H9 (cell line): ENCODE measurements at regions not wholly inside any gene's neighbourhood (a gene's known extent, or its start where the extent isn't known, plus 50 kb on each side); places are given as distances from the start of the nearest gene placed in this dataset.

Experiments
- DNase-seq: peaks from one replicate; pipeline ENCODE4 v3.0.0-alpha.2; 2017
- H2AFZ ChIP-seq: one replicate; pipeline ENCODE4 v1.6.1; 2013; ENCODE audit warnings: mild to moderate bottlenecking, low read length, control low read depth, moderate library complexity
- H2AK5ac ChIP-seq: 2 replicates; pipeline ENCODE4 v1.6.1; 2013; ENCODE audit warnings: low read length, control low read depth, mixed read lengths; ENCODE audit not compliant: insufficient read length
- H2BK120ac ChIP-seq: one replicate; pipeline ENCODE4 v1.6.1; 2013; ENCODE audit warnings: low read depth, mild to moderate bottlenecking, low read length, control low read depth, inconsistent platforms; ENCODE audit not compliant: poor library complexity, severe bottlenecking
- H2BK12ac ChIP-seq: 2 replicates; pipeline ENCODE4 v1.6.1; 2013; ENCODE audit warnings: low read length, control low read depth, mixed read lengths, low read depth; ENCODE audit not compliant: insufficient read length
- H2BK15ac ChIP-seq: 2 replicates; pipeline ENCODE4 v1.6.1; 2013; ENCODE audit warnings: low read depth, low read length, control low read depth
- H2BK20ac ChIP-seq: one replicate; pipeline ENCODE4 v1.6.1; 2013; ENCODE audit warnings: low read depth, mild to moderate bottlenecking, low read length, control low read depth, inconsistent platforms; ENCODE audit not compliant: poor library complexity, severe bottlenecking
- H2BK5ac ChIP-seq: 2 replicates; pipeline ENCODE4 v1.6.1; 2013; ENCODE audit warnings: low read length, control low read depth, mixed read lengths; ENCODE audit not compliant: insufficient read length
- H3K14ac ChIP-seq: 2 replicates; pipeline ENCODE4 v1.6.1; 2013; ENCODE audit warnings: low read length, control low read depth; ENCODE audit not compliant: insufficient read depth
- H3K18ac ChIP-seq: 2 replicates; pipeline ENCODE4 v1.6.1; 2013; ENCODE audit warnings: low read depth, mild to moderate bottlenecking, mixed read lengths, low read length, control low read depth; ENCODE audit not compliant: insufficient read length
- H3K23ac ChIP-seq: 2 replicates; pipeline ENCODE4 v1.6.1; 2013; ENCODE audit warnings: low read length, control low read depth, mixed read lengths, low read depth; ENCODE audit not compliant: insufficient read length
- H3K23me2 ChIP-seq: 2 replicates; pipeline ENCODE4 v1.6.1; 2013; ENCODE audit warnings: low read depth, mild to moderate bottlenecking, mixed read lengths, low read length, control low read depth; ENCODE audit not compliant: insufficient read length, poor library complexity, severe bottlenecking
- H3K27ac ChIP-seq: 2 replicates; pipeline ENCODE4 v1.5.1; 2013; ENCODE audit warnings: low read length, control low read depth, mixed read lengths, low read depth; ENCODE audit not compliant: insufficient read length
- H3K27me3 ChIP-seq: 2 replicates; pipeline ENCODE4 v1.6.1; 2013; ENCODE audit warnings: low read length, control low read depth, inconsistent platforms; ENCODE audit not compliant: insufficient read depth
- H3K4ac ChIP-seq: 2 replicates; pipeline ENCODE4 v1.6.1; 2013; ENCODE audit warnings: low read depth, mild to moderate bottlenecking, control low read depth, inconsistent platforms, low read length, moderate library complexity
- H3K4me1 ChIP-seq: 2 replicates; pipeline ENCODE4 v1.6.1; 2013; ENCODE audit warnings: low read length, control low read depth, inconsistent platforms; ENCODE audit not compliant: insufficient read depth
- H3K4me2 ChIP-seq: 2 replicates; pipeline ENCODE4 v1.6.1; 2013; ENCODE audit warnings: low read length, control low read depth, mixed read lengths; ENCODE audit not compliant: insufficient read length, insufficient read depth
- H3K56ac ChIP-seq: 2 replicates; pipeline ENCODE4 v1.6.1; 2013; ENCODE audit warnings: low read depth, mild to moderate bottlenecking, mixed read lengths, low read length, control low read depth; ENCODE audit not compliant: insufficient read length
- H3K79me1 ChIP-seq: 2 replicates; pipeline ENCODE4 v1.6.1; 2013; ENCODE audit warnings: low read depth, mild to moderate bottlenecking, moderate library complexity, low read length, control low read depth, inconsistent platforms; ENCODE audit not compliant: insufficient read depth, poor library complexity, severe bottlenecking
- H3K79me2 ChIP-seq: 2 replicates; pipeline ENCODE4 v1.6.1; 2013; ENCODE audit warnings: low read length, control low read depth, inconsistent platforms; ENCODE audit not compliant: insufficient read depth
- H3K9ac ChIP-seq: 2 replicates; pipeline ENCODE4 v1.6.1; 2013; ENCODE audit warnings: low read length, control low read depth, mixed read lengths; ENCODE audit not compliant: insufficient read length; ENCODE audit errors: extremely low read depth
- H3K9me3 ChIP-seq: one replicate; pipeline ENCODE4 v1.6.1; 2013; ENCODE audit warnings: low read depth, low read length, inconsistent platforms; ENCODE audit not compliant: control insufficient read depth
- H3T11ph ChIP-seq: one replicate; pipeline ENCODE4 v1.6.1; 2013; ENCODE audit warnings: mild to moderate bottlenecking, low read length, control low read depth, inconsistent platforms
- H4K20me1 ChIP-seq: one replicate; pipeline ENCODE4 v1.6.1; 2013; ENCODE audit not compliant: control insufficient read depth, insufficient read length, insufficient read depth
- H4K5ac ChIP-seq: 2 replicates; pipeline ENCODE4 v1.6.1; 2013; ENCODE audit warnings: low read depth, mild to moderate bottlenecking, mixed read lengths, low read length, control low read depth; ENCODE audit not compliant: insufficient read length
- H4K8ac ChIP-seq: replicated peaks from 2 replicates; pipeline ENCODE4 v1.6.1; 2013; ENCODE audit warnings: low read length, control low read depth, mixed read lengths, low read depth; ENCODE audit not compliant: insufficient read length
- H4K91ac ChIP-seq: 2 replicates; pipeline ENCODE4 v1.6.1; 2013; ENCODE audit warnings: low read depth, mild to moderate bottlenecking, moderate library complexity, mixed read lengths, low read length, control low read depth; ENCODE audit not compliant: insufficient read length
- H3K27ac Mint-ChIP-seq, 3 experiments: 2 replicates in 2 of 3; 3 replicates in 1 of 3; pipeline ENCODE4 v1.8.0; 2020 to 2021; ENCODE audit warnings: mixed read lengths in 3 of 3, mild to moderate bottlenecking in 1 of 3, moderate library complexity in 1 of 3
- H3K27me3 Mint-ChIP-seq: 2 replicates; pipeline ENCODE4 v1.8.0; 2021; ENCODE audit warnings: low read depth, mild to moderate bottlenecking, moderate library complexity, mixed read lengths
- H3K36me3 Mint-ChIP-seq, 3 experiments: 2 replicates in 2 of 3; 3 replicates in 1 of 3; pipeline ENCODE4 v1.8.0; 2020 to 2021; ENCODE audit warnings: low read depth in 3 of 3, mixed read lengths in 3 of 3; ENCODE audit not compliant: insufficient read depth in 1 of 3
- H3K4me1 Mint-ChIP-seq, 2 experiments: 2 replicates each; pipeline ENCODE4 v1.8.0; 2020; ENCODE audit warnings: mixed read lengths in 2 of 2
- H3K4me3 Mint-ChIP-seq, 2 experiments: 2 replicates in 1 of 2; 3 replicates in 1 of 2; pipeline ENCODE4 v1.8.0; 2020 to 2021; ENCODE audit warnings: mild to moderate bottlenecking in 2 of 2, mixed read lengths in 2 of 2, moderate library complexity in 1 of 2
- H3K9me3 Mint-ChIP-seq, 2 experiments: 2 replicates in 1 of 2; 3 replicates in 1 of 2; pipeline ENCODE4 v1.8.0; 2020; ENCODE audit warnings: mild to moderate bottlenecking in 2 of 2, mixed read lengths in 2 of 2, moderate library complexity in 1 of 2
- WGBS: extraction: QIAGEN DNeasy Blood & Tissue Kit; methylation state at CpG from one replicate; pipeline ENCODE4 v1.1.7; 2013; ENCODE audit warnings: missing lambda C conversion rate, low lambda C conversion rate, mixed read lengths; ENCODE audit not compliant: insufficient read length; ENCODE audit errors: extremely low coverage; 5-methylcytosine and 5-hydroxymethylcytosine counted together
- TF ChIP-seq, protein P1 (sequence below): fragments of 200-600 bp; sonication (generic); conservative IDR thresholded peaks from 3 replicates; pipeline ENCODE4 v1.8.0; 2021; ENCODE audit warnings: antibody characterized with exemption, mild to moderate bottlenecking

DNA sequence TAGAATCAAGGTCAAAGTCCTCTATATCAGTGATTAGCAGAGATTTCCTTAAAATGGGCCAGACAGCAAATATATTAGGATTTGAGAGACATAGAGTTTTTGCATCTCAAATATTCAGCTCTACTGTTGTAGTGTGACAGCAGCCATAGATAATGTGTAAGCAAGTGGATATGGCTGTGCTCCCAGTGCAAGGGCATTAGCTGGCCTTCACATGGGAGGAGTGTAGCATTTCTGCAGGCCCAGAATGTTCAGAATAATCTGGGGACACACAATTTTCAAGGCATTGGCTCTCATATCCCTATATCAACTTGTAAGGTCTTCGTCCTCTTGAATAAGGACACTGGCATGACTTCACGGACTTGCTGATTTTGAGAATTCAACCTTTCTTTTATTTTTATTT lies 402.3 kb upstream of the ADAMTS5 start:
- TF ChIP-seq, protein P1, sequence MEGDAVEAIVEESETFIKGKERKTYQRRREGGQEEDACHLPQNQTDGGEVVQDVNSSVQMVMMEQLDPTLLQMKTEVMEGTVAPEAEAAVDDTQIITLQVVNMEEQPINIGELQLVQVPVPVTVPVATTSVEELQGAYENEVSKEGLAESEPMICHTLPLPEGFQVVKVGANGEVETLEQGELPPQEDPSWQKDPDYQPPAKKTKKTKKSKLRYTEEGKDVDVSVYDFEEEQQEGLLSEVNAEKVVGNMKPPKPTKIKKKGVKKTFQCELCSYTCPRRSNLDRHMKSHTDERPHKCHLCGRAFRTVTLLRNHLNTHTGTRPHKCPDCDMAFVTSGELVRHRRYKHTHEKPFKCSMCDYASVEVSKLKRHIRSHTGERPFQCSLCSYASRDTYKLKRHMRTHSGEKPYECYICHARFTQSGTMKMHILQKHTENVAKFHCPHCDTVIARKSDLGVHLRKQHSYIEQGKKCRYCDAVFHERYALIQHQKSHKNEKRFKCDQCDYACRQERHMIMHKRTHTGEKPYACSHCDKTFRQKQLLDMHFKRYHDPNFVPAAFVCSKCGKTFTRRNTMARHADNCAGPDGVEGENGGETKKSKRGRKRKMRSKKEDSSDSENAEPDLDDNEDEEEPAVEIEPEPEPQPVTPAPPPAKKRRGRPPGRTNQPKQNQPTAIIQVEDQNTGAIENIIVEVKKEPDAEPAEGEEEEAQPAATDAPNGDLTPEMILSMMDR: no peak
- no CpG with 5 or more reads among the region's 2 CpGs for WGBS
- no peaks in the 10 kb centered on the region for H4K20me1 ChIP-seq

More for the DNA sequence above, 402.3 kb upstream of the ADAMTS5 start:
- peaks cover 7% of the 10 kb centered on the region; the same call in 1 of the 2 replicates for H3K4me1 ChIP-seq
- no peaks in the 10 kb centered on the region for H3K79me1 ChIP-seq
- no peak overlapping the region for H2BK12ac ChIP-seq
- H3K14ac ChIP-seq: no peak overlapping the region
- Mint-ChIP-seq H3K9me3 (no peaks in the 10 kb centered on the region; a peak in 1 of 5 replicates), H3K36me3 (peaks cover 0 to 7% (median 0%) of the 10 kb centered on the region in 3 experiments; a peak in 3 of 7 replicates), H3K27ac (no peak overlapping the region), H3K4me3 (no peak overlapping the region), H3K27me3 (no peaks in the 10 kb centered on the region), H3K4me1 (peaks cover 17 to 26% of the 10 kb centered on the region in 2 experiments)
- H4K5ac ChIP-seq: no peak overlapping the region
- H3K18ac ChIP-seq: no peak overlapping the region
- no peak overlapping the region for H4K8ac ChIP-seq
- H3K79me2 ChIP-seq: no peaks in the 10 kb centered on the region
- no peak overlapping the region for H4K91ac ChIP-seq
- no peak overlapping the region for H2BK20ac ChIP-seq
- H3K4me2 ChIP-seq: no peak overlapping the region
- no peak overlapping the region for H3T11ph ChIP-seq
- H3K9me3 ChIP-seq: no peaks in the 10 kb centered on the region
- H2AK5ac ChIP-seq: no peak overlapping the region
- no peaks in the 10 kb centered on the region for H3K23me2 ChIP-seq
- H2BK5ac ChIP-seq: no peak overlapping the region
- H3K9ac ChIP-seq: no peak overlapping the region
- no peak overlapping the region for H3K56ac ChIP-seq
- no peak for DNase-seq
- H2BK15ac ChIP-seq: no peak overlapping the region
- no peak overlapping the region for H3K23ac ChIP-seq
- H3K27ac ChIP-seq: no peak overlapping the region
- no peak overlapping the region for H2AFZ ChIP-seq
- H3K27me3 ChIP-seq: no peaks in the 10 kb centered on the region
- no peak overlapping the region for H3K4ac ChIP-seq
- H2BK120ac ChIP-seq: no peak overlapping the region
